Nephron (organoid): ENCODE measurements at regions not wholly inside any gene's neighbourhood (a gene's known extent, or its start where the extent isn't known, plus 50 kb on each side); places are given as distances from the start of the nearest gene placed in this dataset.

Source experiments
- H3K27ac Mint-ChIP-seq, 3 experiments: 2 replicates each; pipeline ENCODE4 v1.8.0; 2020; ENCODE audit warnings: mixed read lengths in 3 of 3, mild to moderate bottlenecking in 2 of 3, moderate library complexity in 1 of 3
- H3K27me3 Mint-ChIP-seq: 2 replicates; pipeline ENCODE4 v1.8.0; 2021; ENCODE audit warnings: low read depth, mild to moderate bottlenecking, moderate library complexity, mixed read lengths
- H3K36me3 Mint-ChIP-seq: 2 replicates; pipeline ENCODE4 v1.8.0; 2020; ENCODE audit warnings: low read depth, mixed read lengths
- H3K4me1 Mint-ChIP-seq: 2 replicates; pipeline ENCODE4 v1.8.0; 2020; ENCODE audit warnings: mixed read lengths
- H3K4me3 Mint-ChIP-seq, 3 experiments: 2 replicates each; pipeline ENCODE4 v1.8.0; 2020; ENCODE audit warnings: mild to moderate bottlenecking in 3 of 3, mixed read lengths in 3 of 3, moderate library complexity in 2 of 3
- H3K9me3 Mint-ChIP-seq: 2 replicates; pipeline ENCODE4 v1.8.0; 2020; ENCODE audit warnings: mixed read lengths
- TF ChIP-seq, protein P1 (sequence below), 3 experiments: fragments of 200-600 bp; sonication (generic); IDR thresholded peaks; one replicate each; pipeline ENCODE4 v1.5.0; 2021; ENCODE audit warnings: antibody characterized with exemption in 3 of 3; ENCODE audit not compliant: unreplicated experiment in 3 of 3

DNA sequence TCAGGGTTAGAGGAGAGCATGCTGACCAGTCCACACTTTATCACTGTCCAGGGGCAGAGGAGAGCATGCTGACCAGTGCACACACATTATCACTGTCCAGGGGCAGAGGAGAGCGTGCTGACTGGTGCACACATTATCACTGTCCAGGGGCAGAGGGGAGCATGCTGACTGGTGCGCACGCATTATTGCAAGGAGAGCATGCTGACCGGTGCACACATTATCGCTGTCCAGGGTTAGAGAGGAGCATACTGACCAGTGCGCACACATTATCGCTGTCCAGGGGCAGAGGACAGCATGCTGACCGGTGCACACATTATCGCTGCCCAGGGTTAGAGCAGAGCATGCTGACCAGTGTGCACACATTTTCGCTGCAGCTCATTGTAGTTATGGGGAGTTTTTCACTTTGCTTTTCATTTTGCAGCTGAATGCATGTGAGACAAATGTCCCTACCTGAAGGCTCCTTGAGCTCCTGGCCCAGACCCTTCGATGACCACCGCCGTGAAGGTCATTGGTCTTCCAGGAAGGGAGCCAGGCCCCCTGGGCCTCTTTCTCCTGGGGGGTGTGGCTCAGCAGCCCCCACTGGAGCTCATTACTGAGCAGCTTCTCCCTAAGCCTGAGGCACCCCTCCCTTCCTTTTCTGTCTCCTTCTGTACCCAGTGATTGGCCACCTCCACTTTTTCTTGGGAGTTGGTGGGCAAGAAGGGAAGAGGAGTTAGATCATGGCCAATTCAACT is 178.8 kb upstream of the AFDN start:
- no peak overlapping the region for H3K27ac Mint-ChIP-seq
- H3K27me3 Mint-ChIP-seq: no peaks in the 10 kb centered on the region
- H3K4me3 Mint-ChIP-seq: no peak overlapping the region
- H3K9me3 Mint-ChIP-seq: no peaks in the 10 kb centered on the region
- H3K36me3 Mint-ChIP-seq: no peaks in the 10 kb centered on the region
- H3K4me1 Mint-ChIP-seq: peaks cover 18% of the 10 kb centered on the region
- TF ChIP-seq, protein P1, sequence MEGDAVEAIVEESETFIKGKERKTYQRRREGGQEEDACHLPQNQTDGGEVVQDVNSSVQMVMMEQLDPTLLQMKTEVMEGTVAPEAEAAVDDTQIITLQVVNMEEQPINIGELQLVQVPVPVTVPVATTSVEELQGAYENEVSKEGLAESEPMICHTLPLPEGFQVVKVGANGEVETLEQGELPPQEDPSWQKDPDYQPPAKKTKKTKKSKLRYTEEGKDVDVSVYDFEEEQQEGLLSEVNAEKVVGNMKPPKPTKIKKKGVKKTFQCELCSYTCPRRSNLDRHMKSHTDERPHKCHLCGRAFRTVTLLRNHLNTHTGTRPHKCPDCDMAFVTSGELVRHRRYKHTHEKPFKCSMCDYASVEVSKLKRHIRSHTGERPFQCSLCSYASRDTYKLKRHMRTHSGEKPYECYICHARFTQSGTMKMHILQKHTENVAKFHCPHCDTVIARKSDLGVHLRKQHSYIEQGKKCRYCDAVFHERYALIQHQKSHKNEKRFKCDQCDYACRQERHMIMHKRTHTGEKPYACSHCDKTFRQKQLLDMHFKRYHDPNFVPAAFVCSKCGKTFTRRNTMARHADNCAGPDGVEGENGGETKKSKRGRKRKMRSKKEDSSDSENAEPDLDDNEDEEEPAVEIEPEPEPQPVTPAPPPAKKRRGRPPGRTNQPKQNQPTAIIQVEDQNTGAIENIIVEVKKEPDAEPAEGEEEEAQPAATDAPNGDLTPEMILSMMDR (IDR thresholded peaks at IDR 0.05; ENCODE audit: unreplicated experiment in 3 of 3): no peak

DNA sequence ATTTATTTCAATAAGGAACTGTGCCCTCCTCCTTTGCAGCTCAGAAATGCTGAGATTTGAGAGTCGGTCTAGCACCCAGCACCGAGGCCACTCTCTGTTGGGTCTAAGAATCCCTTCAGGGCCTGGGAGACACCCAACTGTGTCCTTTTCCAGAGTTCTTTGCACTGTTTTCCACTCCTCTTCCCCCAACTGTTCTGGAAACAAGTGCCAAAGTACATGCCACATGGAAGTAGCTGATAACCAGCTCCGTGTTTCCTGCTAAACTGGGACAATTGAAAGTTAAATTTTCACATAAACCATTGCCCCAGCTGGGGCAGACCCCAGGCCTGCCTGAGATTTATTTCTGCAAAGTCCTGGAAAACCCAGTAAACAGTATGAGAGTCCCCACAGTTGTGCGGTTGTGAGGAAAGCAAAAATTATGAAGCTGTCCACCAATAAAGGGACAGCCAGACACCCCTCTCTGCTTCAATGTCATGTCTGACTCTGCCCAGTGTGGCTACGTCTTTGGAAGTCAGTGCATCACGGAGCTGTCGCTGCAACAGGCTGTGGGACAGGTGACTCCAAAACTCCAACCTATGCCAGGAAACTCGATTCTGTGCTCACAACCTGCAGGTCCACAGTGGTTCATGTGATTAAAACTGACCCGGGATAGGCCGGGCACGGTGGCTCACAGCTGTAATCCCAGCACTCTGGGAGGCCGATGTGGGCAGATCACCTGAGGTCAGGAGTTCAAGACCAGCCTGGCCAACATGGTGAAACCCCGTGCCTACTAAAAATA is 178.0 kb upstream of the AFDN start:
- H3K9me3 Mint-ChIP-seq: no peaks in the 10 kb centered on the region
- TF ChIP-seq, protein P1 (IDR thresholded peaks at IDR 0.05; ENCODE audit: unreplicated experiment in 3 of 3): no peak
- no peak overlapping the region for H3K27ac Mint-ChIP-seq
- peaks cover 18% of the 10 kb centered on the region for H3K4me1 Mint-ChIP-seq
- H3K27me3 Mint-ChIP-seq: no peaks in the 10 kb centered on the region
- no peaks in the 10 kb centered on the region for H3K36me3 Mint-ChIP-seq
- no peak overlapping the region for H3K4me3 Mint-ChIP-seq

DNA sequence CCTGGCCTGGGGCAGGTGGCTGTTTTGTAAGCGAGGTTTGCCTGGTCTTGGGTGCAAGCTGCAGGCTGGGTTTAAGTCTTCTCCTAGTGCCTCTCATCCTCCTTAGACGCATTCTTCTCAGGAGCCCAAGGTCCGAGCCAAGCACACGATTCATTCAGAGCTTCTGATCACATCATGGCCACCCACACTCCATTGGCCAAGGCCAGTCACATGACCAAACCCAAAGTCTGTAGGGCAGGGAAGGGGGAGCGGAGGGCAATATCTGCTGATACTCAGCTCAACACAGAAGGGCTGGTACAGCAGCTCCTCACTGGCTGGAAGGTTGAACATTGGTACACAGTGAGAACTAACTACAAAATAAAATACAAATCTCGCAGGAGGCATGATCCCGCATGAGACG is 177.2 kb upstream of the AFDN start:
- Mint-ChIP-seq H3K27me3 (no peaks in the 10 kb centered on the region), H3K4me3 (no peak overlapping the region), H3K36me3 (no peaks in the 10 kb centered on the region), H3K27ac (no peak overlapping the region), H3K9me3 (no peaks in the 10 kb centered on the region), H3K4me1 (peaks cover 12% of the 10 kb centered on the region)
- TF ChIP-seq, protein P1 (IDR thresholded peaks at IDR 0.05; ENCODE audit: unreplicated experiment in 3 of 3): no peak

DNA sequence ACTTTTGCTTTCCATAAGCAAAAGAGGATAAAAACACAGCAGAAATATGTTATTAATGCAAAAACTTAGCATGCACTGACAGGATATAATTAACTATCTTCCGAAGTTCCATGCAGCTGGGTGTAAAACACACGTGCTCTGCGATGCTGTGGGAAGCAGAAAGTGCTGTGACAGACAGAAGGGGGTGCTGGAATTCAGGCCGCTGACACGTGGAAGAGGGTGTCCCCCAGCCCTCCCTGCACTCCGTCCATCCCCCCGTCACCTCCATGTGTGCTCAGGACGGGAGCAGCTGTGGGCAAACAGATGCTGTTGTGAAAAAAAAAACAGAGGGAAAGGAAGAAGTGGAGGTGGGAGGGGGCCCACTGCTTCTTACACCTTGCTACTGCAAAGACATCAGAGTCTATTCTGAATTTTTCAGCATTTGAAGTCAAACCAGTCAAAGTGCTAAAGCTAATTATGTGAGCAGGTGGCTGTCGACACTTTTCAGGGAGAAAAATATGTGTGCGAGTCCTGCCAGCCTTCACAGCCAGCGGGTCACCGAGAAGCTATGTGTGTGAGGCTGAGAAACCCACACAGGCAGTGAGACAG is 175.9 kb upstream of the AFDN start:
- Mint-ChIP-seq H3K36me3 (no peaks in the 10 kb centered on the region), H3K27ac (no peak overlapping the region), H3K27me3 (no peaks in the 10 kb centered on the region), H3K4me1 (peaks cover 1% of the 10 kb centered on the region), H3K4me3 (no peak overlapping the region), H3K9me3 (no peaks in the 10 kb centered on the region)
- TF ChIP-seq, protein P1 (IDR thresholded peaks at IDR 0.05; ENCODE audit: unreplicated experiment in 3 of 3): no peak

DNA sequence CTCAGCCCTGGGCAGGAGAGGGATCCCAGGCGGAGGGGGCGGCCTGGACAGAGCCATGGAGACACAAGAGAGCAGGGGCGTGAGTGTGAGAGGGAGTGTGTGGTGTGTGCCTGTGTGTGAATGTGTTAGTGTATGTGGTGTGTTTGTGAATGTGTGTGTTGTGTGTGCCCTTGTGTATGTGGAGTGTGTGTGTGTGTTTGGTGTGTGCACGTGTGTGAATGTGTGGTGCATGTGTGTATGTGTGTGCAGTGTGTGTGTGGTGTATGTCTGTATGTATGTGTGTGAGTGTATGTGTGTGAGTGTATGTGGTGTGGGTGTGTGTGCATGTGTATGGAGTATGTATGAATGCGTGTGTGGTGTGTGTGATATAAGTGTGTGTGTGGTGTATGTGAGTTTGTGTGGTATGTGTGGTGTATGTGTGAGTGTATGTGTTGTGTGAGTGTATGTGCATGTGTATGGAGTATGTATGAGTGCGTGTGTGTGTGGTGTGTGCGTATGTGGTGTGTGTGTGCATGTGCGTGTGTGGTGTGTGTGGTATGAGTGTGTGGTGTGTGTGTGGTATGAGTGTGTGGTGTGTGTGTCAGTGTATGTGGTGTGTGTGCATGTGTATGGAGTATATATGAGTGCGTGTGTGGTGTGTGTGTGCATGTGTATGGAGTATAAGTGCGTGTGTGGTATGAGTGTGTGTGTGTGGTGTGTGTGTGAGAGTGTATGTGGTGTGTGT is 175.2 kb upstream of the AFDN start:
- Mint-ChIP-seq H3K4me3 (no peak overlapping the region), H3K9me3 (no peaks in the 10 kb centered on the region)

More for the DNA sequence above, 175.2 kb upstream of the AFDN start:
- TF ChIP-seq, protein P1 (IDR thresholded peaks at IDR 0.05; ENCODE audit: unreplicated experiment in 3 of 3): no peak
- no peak overlapping the region for H3K27ac Mint-ChIP-seq
- no peaks in the 10 kb centered on the region for H3K36me3 Mint-ChIP-seq
- no peaks in the 10 kb centered on the region for H3K27me3 Mint-ChIP-seq
- no peaks in the 10 kb centered on the region for H3K4me1 Mint-ChIP-seq
